Limb (tissue), 2 donors: ENCODE measurements at regions not wholly inside any gene's neighbourhood (a gene's known extent, or its start where the extent isn't known, plus 50 kb on each side); places are given as distances from the start of the nearest gene placed in this dataset.

Source experiments
- DNase-seq, 2 donors: peaks; one replicate each; pipeline ENCODE4 v3.0.0-alpha.2; 2016; ENCODE audit errors: extremely low spot score in 2 of 2

DNA sequence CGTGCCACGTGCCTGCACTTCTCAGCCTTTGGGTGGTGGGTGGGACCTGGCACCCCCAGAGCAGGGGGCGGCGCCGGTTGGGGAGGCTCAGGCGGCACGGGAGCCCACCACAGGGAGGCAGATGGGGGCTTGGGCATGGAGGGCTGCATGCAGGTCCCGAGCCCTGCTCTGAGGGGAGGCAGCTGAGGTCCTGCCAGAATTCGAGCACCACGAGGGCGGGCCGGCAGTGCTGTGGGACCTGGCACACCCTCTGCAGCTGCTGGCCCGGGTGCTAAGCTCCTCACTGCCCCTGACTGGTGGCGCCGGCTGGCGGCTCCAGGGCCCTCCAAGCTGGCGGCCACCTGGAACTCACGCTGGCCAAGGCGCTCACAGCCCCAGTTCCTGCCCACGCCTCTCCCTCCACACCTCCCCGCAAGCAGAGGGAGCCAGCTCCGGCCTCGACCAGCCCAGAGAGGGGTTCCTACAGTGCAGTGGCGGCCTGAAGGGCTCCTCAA is 1176.8 kb upstream of the GYPC start:
- DNase-seq = no peak

DNA sequence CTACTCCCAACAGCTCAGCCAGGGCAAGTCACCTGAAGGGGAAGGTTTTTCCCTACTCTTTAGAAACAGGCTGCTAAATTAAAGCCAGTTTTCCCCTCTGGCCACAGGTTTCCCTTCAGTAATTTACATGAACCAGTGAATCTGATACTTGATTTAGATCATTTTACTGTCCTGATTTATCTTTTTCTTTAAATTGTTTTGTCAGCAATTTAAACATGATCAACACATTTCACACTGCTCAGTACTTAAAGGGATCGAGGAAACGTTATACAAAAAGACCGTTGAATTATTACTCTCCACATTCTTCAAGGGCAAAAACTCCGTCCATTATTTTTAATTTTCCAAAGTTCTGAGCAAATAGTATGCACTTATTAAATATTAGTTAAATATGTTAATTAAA is 1165.7 kb upstream of the GYPC start:
- no peak for DNase-seq

GRCh38 chr2:125491663-125492062 is 1164.3 kb upstream of the GYPC start:
- DNase-seq = no peak

GRCh38 chr2:125512313-125512712 is 1143.6 kb upstream of the GYPC start:
- DNase-seq = no peak

- DNase-seq = no peak
These were observed 1139.4 kb upstream of the GYPC start for GRCh38 chr2:125516496-125517109.

GRCh38 chr2:125526093-125526492 is 1129.9 kb upstream of the GYPC start:
- DNase-seq = no peak

DNA sequence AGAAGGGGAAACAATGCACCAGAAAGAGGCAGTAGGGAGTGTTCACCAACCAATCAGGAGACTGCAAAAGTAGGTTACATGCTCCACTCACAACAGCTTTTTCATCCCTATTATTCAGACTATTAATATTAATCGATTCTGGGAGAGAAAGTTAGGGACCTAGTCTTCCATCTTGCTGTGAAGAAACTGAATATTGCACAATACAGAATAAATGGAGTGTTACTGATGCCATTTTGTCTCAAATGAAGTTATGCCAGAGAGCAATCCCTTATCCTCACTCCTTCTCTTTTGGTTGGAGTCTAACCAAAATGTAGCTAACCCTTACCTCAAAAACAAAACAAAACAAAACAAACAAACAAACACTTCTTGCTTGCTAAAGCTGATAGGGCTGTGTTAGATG is 1120.9 kb upstream of the GYPC start:
- no peak for DNase-seq

DNA sequence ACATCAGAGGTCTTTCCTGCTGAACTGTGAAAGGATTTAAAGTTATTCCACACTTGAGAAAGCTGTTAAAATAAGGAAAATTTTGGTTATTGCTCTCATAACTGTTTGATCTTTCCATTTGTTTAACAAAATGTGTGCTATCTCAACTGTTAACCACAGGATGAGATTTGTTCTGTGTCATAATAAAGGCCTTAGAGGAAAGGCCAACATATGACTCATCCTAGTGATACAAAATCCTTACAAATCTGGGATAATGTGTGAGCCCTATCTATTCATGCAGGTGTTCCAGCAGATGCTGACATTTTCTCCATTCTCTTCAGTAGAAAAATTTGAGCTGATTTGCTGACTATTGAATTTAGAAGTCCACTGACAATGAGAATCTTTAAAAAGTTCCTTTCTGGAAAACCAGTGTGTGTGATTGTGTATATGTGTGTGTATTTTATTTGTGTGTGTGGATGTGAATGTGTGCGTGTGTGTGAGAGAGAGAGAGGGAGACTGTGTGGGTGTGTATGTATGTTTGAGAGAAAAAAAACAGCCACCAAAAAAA is 1111.9 kb upstream of the GYPC start:
- no peak for DNase-seq

DNA sequence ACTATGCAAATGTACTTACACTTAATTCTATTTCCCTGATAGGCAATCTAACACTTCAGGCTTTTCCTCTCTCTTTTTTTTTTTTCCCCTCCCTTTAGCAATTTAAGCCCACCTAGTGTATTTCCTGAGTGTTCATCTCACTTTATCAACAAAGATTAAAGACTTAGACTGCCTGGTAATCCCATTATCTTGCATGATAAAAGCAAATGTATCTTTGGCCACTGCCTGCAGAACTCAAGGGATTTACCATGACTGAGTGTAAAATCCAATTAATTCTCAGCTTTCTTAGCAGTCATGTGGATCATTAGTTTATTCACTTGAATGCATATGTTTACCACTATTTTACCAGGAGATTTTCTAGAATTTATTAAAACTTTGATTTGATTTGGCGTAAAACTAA is 1102.2 kb upstream of the GYPC start:
- no peak for DNase-seq

GRCh38 chr2:125554956-125555355 is 1101.0 kb upstream of the GYPC start:
- DNase-seq = no peak

DNA sequence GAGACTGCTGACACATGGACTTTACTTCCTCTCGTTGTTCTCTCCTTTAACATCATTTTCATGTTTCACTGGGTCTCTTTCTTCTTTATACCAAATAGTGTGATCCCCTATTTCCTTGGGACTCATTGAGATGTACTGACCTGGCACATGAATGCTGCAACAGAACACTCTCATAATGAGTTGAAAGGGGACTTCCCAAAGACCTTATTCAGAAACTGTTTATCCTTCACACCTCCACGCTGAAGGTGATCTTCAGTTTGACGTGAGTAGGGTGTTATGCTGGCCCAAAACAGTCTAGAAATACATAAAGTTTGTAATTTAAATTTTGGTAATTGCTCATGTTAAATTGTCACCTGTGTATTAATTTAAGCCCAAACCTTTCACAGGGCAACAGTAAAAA is 1096.8 kb upstream of the GYPC start:
- DNase-seq = no peak

- no peak for DNase-seq
These were observed 1095.1 kb upstream of the GYPC start for GRCh38 chr2:125560855-125561254.

DNA sequence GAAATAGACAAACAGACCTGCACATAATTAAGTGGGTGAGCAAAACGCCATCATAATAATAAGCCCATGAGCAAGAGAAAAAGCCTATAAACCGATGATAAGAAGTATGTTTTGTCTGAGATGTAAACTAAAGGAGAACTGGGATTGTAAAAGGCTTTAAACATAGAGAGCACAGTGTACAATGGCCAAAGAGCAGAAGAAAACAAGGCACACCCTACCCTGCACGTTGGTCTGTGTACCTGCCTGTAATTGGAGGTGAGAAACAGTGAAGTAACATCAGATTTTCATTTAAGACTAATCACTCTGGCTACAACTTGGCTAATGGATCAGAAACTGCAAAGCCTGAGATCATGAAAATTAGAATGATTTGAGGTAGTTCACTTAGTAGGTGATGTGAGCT is 1094.7 kb upstream of the GYPC start:
- DNase-seq = no peak

GRCh38 chr2:125562924-125563323 is 1093.0 kb upstream of the GYPC start:
- no peak for DNase-seq

GRCh38 chr2:125564471-125564870 is 1091.5 kb upstream of the GYPC start:
- no peak for DNase-seq

- DNase-seq = no peak
These were observed 1089.5 kb upstream of the GYPC start for GRCh38 chr2:125566422-125566821.

GRCh38 chr2:125567100-125567499 is 1088.9 kb upstream of the GYPC start:
- DNase-seq = no peak

- no peak for DNase-seq
These were observed 1083.3 kb upstream of the GYPC start for GRCh38 chr2:125572660-125573059.

DNA sequence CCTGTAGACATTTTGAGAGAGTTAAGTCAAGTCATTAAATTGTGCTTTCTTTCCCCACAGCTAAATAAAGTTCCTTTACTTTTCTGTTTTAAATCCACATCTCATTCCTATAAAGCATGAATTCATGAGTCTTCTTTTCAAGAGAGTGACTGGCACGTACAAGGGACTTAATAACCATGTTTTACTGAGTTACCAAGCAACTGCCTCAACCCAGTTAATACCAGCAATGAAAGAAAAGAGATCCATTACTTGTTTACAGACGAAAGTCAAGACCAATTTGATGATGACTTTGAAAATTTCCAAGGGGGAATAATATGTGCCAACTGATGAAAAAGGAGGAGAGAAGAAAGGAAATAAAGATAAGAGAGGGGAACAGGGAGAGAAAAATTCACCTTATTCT is 1082.5 kb upstream of the GYPC start:
- no peak for DNase-seq

- no peak for DNase-seq
These were observed 1079.4 kb upstream of the GYPC start for GRCh38 chr2:125576558-125576957.

GRCh38 chr2:125581557-125581956 is 1074.4 kb upstream of the GYPC start:
- DNase-seq = no peak

DNA sequence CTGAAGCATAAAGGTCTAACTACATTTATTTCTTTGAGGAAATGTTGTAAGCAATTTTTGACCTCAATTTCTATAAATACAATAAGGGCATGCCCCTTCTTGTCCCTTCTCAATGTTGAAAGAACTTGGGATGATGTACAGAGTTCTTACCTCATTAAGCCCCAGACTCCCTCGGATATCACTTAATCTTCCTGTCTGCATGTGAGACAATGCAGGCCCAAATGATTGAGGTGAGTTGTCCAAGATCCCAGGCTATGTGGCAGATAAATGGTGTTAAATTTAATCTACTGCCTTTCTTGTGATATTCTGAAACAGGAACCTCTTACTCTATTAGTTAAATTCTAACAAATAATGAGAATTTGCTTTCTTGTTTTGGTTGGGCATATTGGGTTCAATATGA is 1073.4 kb upstream of the GYPC start:
- DNase-seq = no peak

- no peak for DNase-seq
These were observed 1071.2 kb upstream of the GYPC start for GRCh38 chr2:125584732-125585131.

GRCh38 chr2:125588780-125589179 is 1067.2 kb upstream of the GYPC start:
- no peak for DNase-seq
